ENCODE measurements at regions not wholly inside any gene's neighbourhood (a gene's known extent, or its start where the extent isn't known, plus 50 kb on each side); places are given as distances from the start of the nearest gene placed in this dataset.

DNA sequence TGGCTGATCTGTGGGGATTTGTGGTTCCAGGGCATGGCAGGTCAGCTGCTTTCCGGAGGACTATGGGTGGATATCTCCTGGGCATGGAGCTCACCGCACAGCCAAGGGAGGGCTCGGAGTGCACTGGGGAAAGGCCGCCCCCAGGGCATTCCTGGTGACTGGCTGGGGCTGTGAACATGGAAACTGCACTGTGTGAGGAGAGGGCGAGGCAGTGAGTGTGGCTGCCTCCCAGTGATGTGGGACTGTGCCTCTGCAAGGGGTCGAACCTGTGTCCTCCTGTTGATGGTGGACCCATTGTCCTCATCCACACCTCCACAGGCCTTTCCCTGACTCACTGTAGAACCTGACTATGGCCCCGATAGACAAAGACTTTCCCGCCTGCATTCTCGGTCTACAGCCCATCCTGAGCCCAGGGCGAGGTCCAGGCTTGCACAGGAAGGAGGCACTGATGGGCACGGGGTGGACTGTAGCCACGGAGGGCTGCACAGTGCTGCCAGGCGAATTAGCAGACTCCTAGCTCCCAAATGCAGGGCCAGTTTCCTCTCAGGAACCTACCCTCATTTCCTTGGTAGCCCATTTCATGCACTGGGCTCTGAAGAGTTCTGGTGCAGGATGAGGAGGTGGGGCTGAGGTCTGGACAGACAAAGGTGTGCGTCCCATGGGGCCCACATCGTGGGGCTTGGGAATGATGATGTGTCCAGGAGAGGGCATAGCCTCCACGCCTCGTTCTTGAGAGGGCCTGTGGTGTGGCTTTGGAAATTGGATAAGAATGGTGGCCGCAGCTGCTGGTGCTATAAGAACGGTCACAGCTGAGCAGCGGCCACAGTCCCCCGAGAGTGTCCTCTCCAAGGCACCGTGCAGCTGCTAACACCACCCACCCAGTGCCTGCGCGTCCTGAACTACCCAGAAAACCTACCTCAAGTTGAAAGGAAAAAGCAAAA is 415.1 kb downstream of the TMEM121 start:
- TF ChIP-seq, protein P1, sequence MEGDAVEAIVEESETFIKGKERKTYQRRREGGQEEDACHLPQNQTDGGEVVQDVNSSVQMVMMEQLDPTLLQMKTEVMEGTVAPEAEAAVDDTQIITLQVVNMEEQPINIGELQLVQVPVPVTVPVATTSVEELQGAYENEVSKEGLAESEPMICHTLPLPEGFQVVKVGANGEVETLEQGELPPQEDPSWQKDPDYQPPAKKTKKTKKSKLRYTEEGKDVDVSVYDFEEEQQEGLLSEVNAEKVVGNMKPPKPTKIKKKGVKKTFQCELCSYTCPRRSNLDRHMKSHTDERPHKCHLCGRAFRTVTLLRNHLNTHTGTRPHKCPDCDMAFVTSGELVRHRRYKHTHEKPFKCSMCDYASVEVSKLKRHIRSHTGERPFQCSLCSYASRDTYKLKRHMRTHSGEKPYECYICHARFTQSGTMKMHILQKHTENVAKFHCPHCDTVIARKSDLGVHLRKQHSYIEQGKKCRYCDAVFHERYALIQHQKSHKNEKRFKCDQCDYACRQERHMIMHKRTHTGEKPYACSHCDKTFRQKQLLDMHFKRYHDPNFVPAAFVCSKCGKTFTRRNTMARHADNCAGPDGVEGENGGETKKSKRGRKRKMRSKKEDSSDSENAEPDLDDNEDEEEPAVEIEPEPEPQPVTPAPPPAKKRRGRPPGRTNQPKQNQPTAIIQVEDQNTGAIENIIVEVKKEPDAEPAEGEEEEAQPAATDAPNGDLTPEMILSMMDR (IDR thresholded peaks at IDR 0.05), result no peak
- no peak for TF ChIP-seq POLR2A (IDR thresholded peaks at IDR 0.05)
